Stimulated activated CD8-positive, alpha-beta memory T cell treated with anti-CD3 and anti-CD28 coated beads, Interleukin-2, amount 100 ng/mL, for 48 hours (primary cell): ENCODE measurements at regions not wholly inside any gene's neighbourhood (a gene's known extent, or its start where the extent isn't known, plus 50 kb on each side); places are given as distances from the start of the nearest gene placed in this dataset.

Experiments
- DNase-seq, 2 donors: peaks; one replicate each; pipeline ENCODE4 v3.0.0-alpha.2; 2020; ENCODE audit warnings: low read depth in 2 of 2

DNA sequence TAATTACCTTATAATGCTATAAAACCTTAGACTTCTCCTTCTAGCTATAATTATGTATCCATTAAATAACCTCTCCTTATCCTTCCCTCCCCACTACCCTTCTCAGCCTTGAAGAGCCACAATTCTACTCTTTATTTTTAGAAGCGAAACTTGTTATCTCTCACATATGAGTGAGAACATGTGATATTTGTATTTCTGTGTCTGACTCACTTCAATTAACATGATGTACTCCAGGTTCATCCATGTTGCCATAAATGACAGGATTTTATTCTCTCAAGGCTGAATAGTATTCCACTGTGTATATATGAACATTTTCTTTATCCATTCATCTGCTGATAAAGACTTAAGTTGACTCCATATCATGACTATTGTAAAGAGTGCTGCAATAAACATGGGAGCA lies 485.6 kb downstream of the FLRT2 start:
- DNase-seq = no peak

DNA sequence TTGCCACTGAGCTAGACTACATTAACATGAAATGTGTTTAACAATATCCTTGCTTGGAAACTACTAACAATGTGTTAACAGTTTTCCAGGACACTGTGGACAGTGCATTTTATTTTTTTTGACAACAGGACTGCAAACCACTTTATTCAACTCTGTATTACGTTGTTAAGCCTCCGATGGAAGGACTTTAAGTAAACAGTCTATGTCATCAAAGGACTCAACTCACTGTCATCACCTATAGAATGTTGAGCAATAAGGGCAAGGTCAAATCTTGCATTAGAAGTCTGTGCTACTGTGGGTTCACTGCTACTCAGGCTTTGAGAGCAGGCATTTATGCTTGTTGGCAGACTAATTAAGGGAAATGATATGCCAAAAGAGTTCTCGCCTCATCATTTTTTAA lies 483.7 kb downstream of the FLRT2 start:
- DNase-seq = no peak

DNA sequence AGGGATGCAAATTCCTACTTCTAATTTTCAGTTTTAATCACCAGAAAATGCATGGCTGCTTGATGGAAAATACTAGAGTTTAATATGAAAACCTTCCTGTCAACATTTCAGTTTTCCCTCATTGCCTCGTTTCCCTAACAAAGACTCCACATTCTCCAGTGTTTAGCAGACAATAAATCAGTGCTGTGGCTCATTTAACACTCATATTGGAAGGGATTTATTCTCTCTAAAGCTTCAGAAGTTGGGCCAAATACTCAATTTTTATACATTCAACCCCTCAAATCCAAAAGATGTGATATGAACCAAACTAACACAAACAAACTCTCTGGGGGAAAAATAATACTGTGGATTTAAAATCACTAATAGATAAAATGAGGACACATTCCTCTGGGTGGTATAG lies 482.5 kb downstream of the FLRT2 start:
- DNase-seq = no peak

- no peak for DNase-seq
Observed at GRCh38 chr14:86003998-86004397, 474.1 kb downstream of the FLRT2 start.

- DNase-seq = no peak
Observed at GRCh38 chr14:85996551-85996950, 466.6 kb downstream of the FLRT2 start.

DNA sequence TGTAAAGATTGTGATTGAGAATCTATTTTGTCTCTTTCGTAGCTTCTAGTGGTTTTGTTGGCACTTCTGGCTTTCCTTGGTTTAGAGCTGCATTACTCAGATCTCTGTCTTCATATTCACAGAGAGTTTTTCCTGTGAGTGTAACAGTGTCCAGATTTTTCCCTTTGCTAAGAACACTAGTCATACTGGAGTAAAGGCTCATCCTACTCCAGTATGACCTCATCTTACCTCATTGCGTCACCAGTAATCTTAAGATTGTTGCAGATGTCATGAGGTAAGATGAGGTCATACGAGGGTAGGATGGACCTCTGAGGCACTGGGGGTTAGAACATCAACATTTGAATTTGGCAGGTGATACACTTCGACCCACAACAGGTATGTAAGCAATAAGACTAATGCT lies 461.2 kb downstream of the FLRT2 start:
- no peak for DNase-seq

DNA sequence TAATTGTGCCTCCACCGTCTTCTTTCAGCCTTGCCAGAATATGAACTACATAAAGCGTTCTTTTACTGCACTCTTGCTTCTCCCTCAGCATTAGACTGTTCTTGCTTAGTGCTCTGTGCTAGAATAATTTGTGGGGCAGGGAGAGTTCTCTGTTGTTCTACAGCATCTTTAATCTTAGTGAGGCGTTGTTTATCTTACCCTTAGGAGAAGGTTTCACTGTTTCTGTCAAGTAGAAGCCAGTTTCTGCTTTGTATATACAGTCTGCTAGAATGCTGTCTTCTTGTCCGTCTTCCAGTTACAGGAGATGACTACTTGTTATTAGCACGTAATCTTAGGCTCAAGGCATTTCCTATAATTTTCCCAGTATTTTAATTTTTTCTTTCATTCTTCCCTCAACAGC lies 458.0 kb downstream of the FLRT2 start:
- no peak for DNase-seq

GRCh38 chr14:85987292-85987691 lies 457.3 kb downstream of the FLRT2 start:
- DNase-seq = no peak

GRCh38 chr14:85978582-85979250 lies 448.8 kb downstream of the FLRT2 start:
- DNase-seq = no peak

GRCh38 chr14:85974602-85975001 lies 444.7 kb downstream of the FLRT2 start:
- no peak for DNase-seq

DNA sequence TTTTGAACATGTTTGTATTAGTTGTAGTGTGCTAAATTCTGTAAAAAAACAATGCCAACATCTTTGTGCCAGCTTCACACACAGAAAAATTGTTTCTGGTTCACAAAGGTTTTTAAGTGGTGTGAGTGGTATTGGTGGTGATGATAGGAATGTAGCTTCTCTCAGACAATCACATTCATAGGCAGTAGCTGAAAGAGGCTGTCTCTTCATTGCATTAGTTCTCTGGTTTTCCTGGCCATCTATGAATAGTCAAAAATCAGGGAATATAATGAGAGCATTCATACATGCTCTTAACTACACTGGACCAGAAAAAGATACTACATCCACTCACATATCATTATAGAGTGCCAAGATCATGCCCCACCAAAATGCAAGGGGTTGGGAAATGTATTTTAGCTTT lies 433.5 kb downstream of the FLRT2 start:
- DNase-seq = no peak

DNA sequence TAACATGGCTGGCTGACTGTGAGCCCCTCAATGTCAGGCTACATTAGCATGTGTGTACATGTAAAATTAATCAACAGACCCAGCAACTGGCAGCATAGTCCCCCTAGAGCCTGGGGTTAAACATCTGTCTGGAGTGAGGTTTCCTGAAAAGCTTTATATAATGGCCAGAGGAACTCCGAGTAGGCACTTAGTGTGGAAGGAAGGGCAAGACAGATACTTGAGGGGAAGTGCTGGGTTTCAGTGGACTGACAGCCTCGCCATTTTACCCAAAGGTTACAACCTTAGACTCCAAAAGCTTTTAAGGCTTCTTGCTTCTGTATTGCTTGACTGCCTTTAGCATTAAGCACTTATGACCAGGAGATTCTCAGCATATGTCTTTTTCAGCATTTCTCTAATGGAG lies 430.8 kb downstream of the FLRT2 start:
- DNase-seq = no peak

GRCh38 chr14:85959063-85959462 lies 429.1 kb downstream of the FLRT2 start:
- DNase-seq = no peak

- DNase-seq = no peak
Observed at GRCh38 chr14:85958069-85958468, 428.1 kb downstream of the FLRT2 start.

- no peak for DNase-seq
Observed at GRCh38 chr14:85953265-85953664, 423.3 kb downstream of the FLRT2 start.

GRCh38 chr14:85948153-85948552 lies 418.2 kb downstream of the FLRT2 start:
- no peak for DNase-seq

- DNase-seq = no peak
Observed at GRCh38 chr14:85947461-85948139, 417.7 kb downstream of the FLRT2 start.

DNA sequence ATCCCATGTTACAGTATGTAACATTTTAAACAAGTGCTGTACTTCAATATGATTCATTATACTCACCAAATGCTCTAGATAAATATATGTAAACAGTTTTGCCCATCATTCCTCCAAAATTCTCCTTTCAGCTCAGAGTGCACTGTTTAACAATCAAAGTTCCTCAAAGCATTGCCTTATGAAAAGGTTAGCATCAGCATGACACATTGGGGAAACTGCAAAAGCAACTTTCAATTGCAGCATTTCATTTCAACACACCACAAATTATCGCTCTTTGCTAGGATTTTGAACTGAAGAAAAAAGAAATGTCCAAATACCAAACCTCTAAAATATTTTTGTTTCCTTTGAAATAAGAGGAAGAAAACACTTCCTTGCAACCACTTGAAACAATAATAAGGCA lies 413.2 kb downstream of the FLRT2 start:
- no peak for DNase-seq

DNA sequence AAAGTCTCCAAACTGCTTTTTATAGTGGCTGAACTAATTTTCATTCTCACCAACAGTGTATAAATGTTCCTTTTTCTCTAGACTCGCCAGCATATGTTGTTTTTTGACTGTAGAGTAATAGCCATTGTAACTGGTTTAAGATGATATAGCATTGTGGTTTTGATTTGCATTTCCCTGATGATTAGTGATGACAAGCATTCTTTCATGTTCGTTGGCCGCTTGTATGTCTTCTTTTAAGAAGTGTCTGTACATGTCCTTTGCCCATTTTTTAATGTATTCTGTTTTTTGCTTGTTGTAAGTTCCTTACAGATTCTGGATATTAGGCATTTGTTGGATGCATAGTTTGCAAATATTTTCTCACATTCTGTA lies 404.9 kb downstream of the FLRT2 start:
- DNase-seq = no peak

DNA sequence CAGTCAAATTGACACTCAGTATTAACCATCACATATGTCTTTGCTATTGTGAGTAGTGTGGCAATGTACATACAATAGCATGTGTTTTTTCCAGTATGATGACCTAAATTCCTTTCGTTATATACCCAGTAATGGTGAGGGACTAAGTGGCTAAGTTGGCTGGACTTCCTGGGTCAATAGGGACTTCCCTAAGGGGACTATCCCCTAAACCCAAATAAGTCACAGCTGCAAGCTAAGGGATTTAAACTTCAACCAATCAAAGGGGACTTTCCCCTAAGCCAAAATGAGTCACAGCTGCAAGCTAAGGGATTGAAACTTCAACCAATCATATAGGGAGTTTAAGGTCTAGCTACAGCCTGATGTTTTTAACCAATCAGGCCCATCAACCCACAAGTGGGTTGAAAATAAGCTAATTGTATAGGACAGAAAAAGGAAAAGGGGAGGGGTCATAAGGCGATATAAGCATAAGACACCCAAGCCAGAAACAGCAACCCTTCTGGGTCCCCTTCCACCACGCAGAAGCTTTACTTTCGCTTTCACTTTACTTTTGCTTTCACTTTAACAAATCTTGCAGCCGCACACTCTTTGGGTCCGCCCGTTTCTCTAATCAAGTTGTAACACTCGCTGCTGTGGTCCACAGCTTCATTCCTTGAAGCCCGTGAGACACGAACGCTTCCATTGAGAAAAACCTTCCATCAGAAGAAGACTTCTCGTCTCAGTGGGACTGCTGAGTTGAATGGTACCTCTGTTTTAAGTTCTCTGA lies 404.4 kb downstream of the FLRT2 start:
- DNase-seq = peak in 1 of 2 donors; percentile 21

DNA sequence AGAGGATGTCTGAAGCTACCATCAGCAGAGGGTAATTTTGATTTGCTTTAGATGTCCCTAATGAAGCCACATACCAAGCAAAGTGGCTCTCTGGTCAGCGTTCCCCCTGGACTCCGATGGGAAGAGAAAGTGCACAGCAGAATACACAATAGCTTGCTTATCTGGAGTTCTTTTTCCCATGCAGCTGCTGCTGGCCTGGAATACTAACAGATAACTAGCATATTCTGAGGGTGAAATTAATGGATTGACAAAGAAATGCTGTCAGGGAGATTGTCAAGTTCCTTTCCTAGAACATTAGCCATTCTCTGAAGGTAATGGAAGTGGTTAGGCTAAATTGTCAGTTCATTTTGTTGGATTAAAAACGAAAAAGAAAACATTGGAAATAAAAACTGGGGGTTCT lies 391.3 kb downstream of the FLRT2 start:
- no peak for DNase-seq

GRCh38 chr14:85917716-85918115 lies 387.8 kb downstream of the FLRT2 start:
- DNase-seq = no peak

GRCh38 chr14:85915711-85916110 lies 385.8 kb downstream of the FLRT2 start:
- no peak for DNase-seq
